RWPE2 (cell line): ENCODE measurements at regions not wholly inside any gene's neighbourhood (a gene's known extent, or its start where the extent isn't known, plus 50 kb on each side); places are given as distances from the start of the nearest gene placed in this dataset.

ENCODE experiments used
- ATAC-seq: fragments of 200-7000 bp; cut with Tn5 transposase; 3 replicates; pipeline ENCODE4 v1.9.1; 2021; ENCODE audit warnings: low read depth
- DNase-seq: peaks from one replicate; pipeline ENCODE4 v3.0.0-alpha.2; 2020; ENCODE audit warnings: low spot score
- H3K27ac ChIP-seq: fragments of 450-650 bp; 2 replicates; pipeline ENCODE4 v1.5.1; 2017; ENCODE audit warnings: mild to moderate bottlenecking; ENCODE audit not compliant: poor library complexity, severe bottlenecking
- H3K27me3 ChIP-seq: fragments of 250-450 bp; sonication (Bioruptor Pico); 2 replicates; pipeline ENCODE4 v1.5.1; 2021; ENCODE audit warnings: mild to moderate bottlenecking, moderate library complexity; ENCODE audit not compliant: insufficient read depth, poor library complexity, severe bottlenecking
- H3K36me3 ChIP-seq: fragments of 250-450 bp; sonication (Bioruptor Pico); 2 replicates; pipeline ENCODE4 v1.5.1; 2020; ENCODE audit warnings: low read depth, mild to moderate bottlenecking, moderate library complexity
- H3K4me1 ChIP-seq: fragments of 250-450 bp; sonication (Bioruptor Pico); 2 replicates; pipeline ENCODE4 v1.5.1; 2021; ENCODE audit warnings: mild to moderate bottlenecking, moderate library complexity; ENCODE audit not compliant: insufficient read depth, poor library complexity, severe bottlenecking
- H3K4me3 ChIP-seq: fragments of 250-450 bp; sonication (Bioruptor Pico); 2 replicates; pipeline ENCODE4 v1.5.1; 2021; ENCODE audit warnings: mild to moderate bottlenecking, moderate library complexity; ENCODE audit not compliant: severe bottlenecking
- H3K9me3 ChIP-seq: fragments of 250-450 bp; sonication (Bioruptor Pico); 2 replicates; pipeline ENCODE4 v1.5.1; 2021; ENCODE audit warnings: mild to moderate bottlenecking, moderate library complexity; ENCODE audit not compliant: severe bottlenecking
- CTCF ChIP-seq: fragments of 450-650 bp; IDR thresholded peaks from one replicate; pipeline ENCODE4 v1.5.1; 2017; ENCODE audit warnings: mild to moderate bottlenecking, moderate library complexity; ENCODE audit not compliant: poor library complexity, severe bottlenecking

DNA sequence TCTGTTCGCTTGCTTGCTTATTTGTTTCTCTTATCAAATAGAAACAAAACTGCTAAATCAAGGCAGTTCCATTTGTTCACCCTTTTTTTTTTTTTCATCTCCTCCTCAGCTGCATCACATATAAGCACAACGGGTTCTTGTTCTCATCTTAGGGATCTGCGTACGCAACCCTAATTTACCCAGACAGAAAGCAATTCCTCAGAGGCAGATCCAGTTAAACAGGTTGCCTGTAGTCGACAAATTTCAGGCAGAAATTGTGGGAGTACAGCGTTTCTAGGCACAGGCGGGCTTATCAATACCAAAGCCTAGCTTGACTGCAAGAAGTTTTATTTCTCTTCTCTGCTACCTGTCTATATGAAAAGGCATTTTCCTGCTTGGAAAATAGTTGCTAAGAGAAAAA lies 565.4 kb downstream of the NXPH1 start:
- Histone ChIP-seq H3K27me3 (peaks cover 3% of the 10 kb centered on the region), H3K36me3 (no peaks in the 10 kb centered on the region), H3K4me3 (no peak overlapping the region), H3K27ac (no peak overlapping the region), H3K4me1 (no peaks in the 10 kb centered on the region), H3K9me3 (no peaks in the 10 kb centered on the region)
- DNase-seq (no peak), ATAC-seq (no peak)
- no peak for TF ChIP-seq CTCF

GRCh38 chr7:9013940-9014339 lies 580.5 kb downstream of the NXPH1 start:
- DNase-seq = no peak
- no peak overlapping the region for H3K27ac ChIP-seq

GRCh38 chr7:9017286-9017685 lies 583.9 kb downstream of the NXPH1 start:
- Histone ChIP-seq H3K4me3 (no peak overlapping the region), H3K9me3 (no peaks in the 10 kb centered on the region), H3K4me1 (no peaks in the 10 kb centered on the region), H3K27ac (no peak overlapping the region), H3K36me3 (no peaks in the 10 kb centered on the region), H3K27me3 (no peaks in the 10 kb centered on the region)
- DNase-seq (no peak), ATAC-seq (no peak)
- TF ChIP-seq CTCF = no peak

More at GRCh38 chr7:9013940-9014339, 580.5 kb downstream of the NXPH1 start:
- Histone ChIP-seq H3K4me3 (no peak overlapping the region), H3K4me1 (no peaks in the 10 kb centered on the region), H3K27me3 (no peaks in the 10 kb centered on the region), H3K9me3 (no peaks in the 10 kb centered on the region), H3K36me3 (no peaks in the 10 kb centered on the region)
- no peak for ATAC-seq
- TF ChIP-seq CTCF = no peak

DNA sequence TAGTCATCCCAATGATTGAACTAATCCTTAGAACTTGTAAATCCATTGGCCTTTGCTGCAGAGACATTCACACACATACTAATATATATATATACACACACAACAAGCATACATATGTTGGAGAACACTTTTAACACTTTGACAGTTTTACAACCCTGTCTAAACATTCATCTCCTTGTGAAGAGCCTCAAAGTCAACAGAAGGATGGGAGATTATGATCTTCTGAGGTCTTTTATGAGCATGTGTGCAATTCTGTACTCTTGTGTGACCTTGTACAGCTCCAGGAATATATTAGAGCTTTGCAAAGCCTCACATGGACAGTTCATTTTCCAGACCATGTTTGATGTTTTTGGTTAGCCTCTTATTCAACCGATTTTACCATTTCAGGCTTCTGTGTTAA lies 589.0 kb downstream of the NXPH1 start:
- DNase-seq (no peak), ATAC-seq (no peak)
- no peaks in the 10 kb centered on the region for H3K9me3 ChIP-seq

More for the DNA sequence above, 589.0 kb downstream of the NXPH1 start:
- no peak for TF ChIP-seq CTCF
- no peaks in the 10 kb centered on the region for H3K4me1 ChIP-seq
- H3K36me3 ChIP-seq = no peaks in the 10 kb centered on the region
- H3K4me3 ChIP-seq = no peak overlapping the region
- no peak overlapping the region for H3K27ac ChIP-seq
- no peaks in the 10 kb centered on the region for H3K27me3 ChIP-seq
